ENCODE measurements at regions not wholly inside any gene's neighbourhood (a gene's known extent, or its start where the extent isn't known, plus 50 kb on each side); places are given as distances from the start of the nearest gene placed in this dataset.

- WGBS (ENCODE audit: insufficient coverage, low coverage, missing lambda C conversion rate), result 0% methylated on average over 1 of the region's 1 CpG
Observed at GRCh38 chr20:51204794-51205193, 181.9 kb upstream of the KCNG1 start.

GRCh38 chr20:51204051-51204715 lies 181.3 kb upstream of the KCNG1 start:
- H2AFZ ChIP-seq (ENCODE audit: low read depth, low read length), result no peak overlapping the region
- ATAC-seq, result no peak
- no peaks in the 10 kb centered on the region for H3K36me3 ChIP-seq (ENCODE audit: control insufficient read depth, insufficient read depth, low read length)
- ChIA-PET CTCF (ENCODE audit: low intra/inter-chr PET ratio) (no interaction called here), POLR2A (interaction anchor here (0.6 kb wide), 1 partner anchor 123 kb away, joined by 3 read pairs; no protein-coding TSS in a partner anchor)
- DNase-seq (ENCODE audit: extremely low read depth in 1 of 4, low spot score in 3 of 4), result no peak
- no peak overlapping the region for H3K27ac ChIP-seq (ENCODE audit: extremely low read depth, low read depth, low read length)
- no peak overlapping the region for H3K4me3 ChIP-seq
- FAIRE-seq, result no peak
- H3K9ac ChIP-seq (ENCODE audit: insufficient read depth in 1 of 2, low read depth in 2 of 2, low read length in 2 of 2), result no peak overlapping the region
- intact Hi-C loops (cut with micrococcal nuclease) (no loop called here), in situ Hi-C loops (cut with MboI) (no loop called here)
- no peaks in the 10 kb centered on the region for H3K79me2 ChIP-seq (ENCODE audit: control insufficient read depth, insufficient read depth, low read length)
- no peaks in the 10 kb centered on the region for H3K9me1 ChIP-seq (ENCODE audit: control insufficient read depth, insufficient read depth, low read length)
- H3K4me1 ChIP-seq (replicated peaks in 1 of 2; ENCODE audit: control insufficient read depth in 2 of 2, insufficient read depth in 2 of 2, low read length in 2 of 2), result no peaks in the 10 kb centered on the region
- H3K4me2 ChIP-seq (ENCODE audit: insufficient read depth, low read length), result no peak overlapping the region
- no TSS peak for BruUV-seq (replicated peaks)
- H3K27me3 ChIP-seq (ENCODE audit: control insufficient read depth in 2 of 2, insufficient read depth in 2 of 2, low read length in 2 of 2), result peaks cover 5 to 18% of the 10 kb centered on the region in 2 experiments; a peak in 3 of 5 replicates
- peak; percentile 44 for TF ChIP-seq RBM25 (IDR thresholded peaks at IDR 0.05; ENCODE audit: low read depth, low read length, severe bottlenecking)
- no peak for TF ChIP-seq STAT6 (CRISPR knock-in tag; IDR thresholded peaks at IDR 0.05)
- TF ChIP-seq ZFP36 (IDR thresholded peaks at IDR 0.05; ENCODE audit: low read depth, low read length, partially characterized antibody), result peak; percentile 67
- no peaks in the 10 kb centered on the region for H3K9me3 ChIP-seq (replicated peaks; ENCODE audit: control insufficient read depth, insufficient read depth, low read depth, low read length)
- H4K20me1 ChIP-seq (replicated peaks; ENCODE audit: control insufficient read depth, insufficient read depth, low read length), result no peaks in the 10 kb centered on the region; the same call in 1 of the 2 replicates
- WGBS (ENCODE audit: insufficient coverage, low coverage, missing lambda C conversion rate), result 0% methylated on average over 3 of the region's 3 CpGs

More at GRCh38 chr20:51204794-51205193, 181.9 kb upstream of the KCNG1 start:
- FAIRE-seq (no peak), ATAC-seq (no peak), DNase-seq (ENCODE audit: extremely low read depth in 1 of 4, low spot score in 3 of 4) (no peak)
- Histone ChIP-seq H3K4me3 (no peak overlapping the region), H3K9me3 (replicated peaks; ENCODE audit: control insufficient read depth, insufficient read depth, low read depth, low read length) (no peaks in the 10 kb centered on the region), H3K4me1 (replicated peaks in 1 of 2; ENCODE audit: control insufficient read depth in 2 of 2, insufficient read depth in 2 of 2, low read length in 2 of 2) (no peaks in the 10 kb centered on the region), H3K4me2 (ENCODE audit: insufficient read depth, low read length) (no peak overlapping the region), H3K27me3 (ENCODE audit: control insufficient read depth in 2 of 2, insufficient read depth in 2 of 2, low read length in 2 of 2) (peaks cover 5 to 18% of the 10 kb centered on the region in 2 experiments; a peak in 3 of 5 replicates), H4K20me1 (replicated peaks; ENCODE audit: control insufficient read depth, insufficient read depth, low read length) (no peaks in the 10 kb centered on the region; the same call in 1 of the 2 replicates), H2AFZ (ENCODE audit: low read depth, low read length) (no peak overlapping the region), H3K27ac (ENCODE audit: extremely low read depth, low read depth, low read length) (no peak overlapping the region), H3K36me3 (ENCODE audit: control insufficient read depth, insufficient read depth, low read length) (no peaks in the 10 kb centered on the region), H3K9me1 (ENCODE audit: control insufficient read depth, insufficient read depth, low read length) (no peaks in the 10 kb centered on the region), H3K79me2 (ENCODE audit: control insufficient read depth, insufficient read depth, low read length) (no peaks in the 10 kb centered on the region), H3K9ac (ENCODE audit: insufficient read depth in 1 of 2, low read depth in 2 of 2, low read length in 2 of 2) (no peak overlapping the region)
- ChIA-PET POLR2A (no interaction called here), CTCF (ENCODE audit: low intra/inter-chr PET ratio) (no interaction called here)
- in situ Hi-C loops (cut with MboI), result no loop called here
- BruUV-seq (replicated peaks), result no TSS peak
- intact Hi-C loops (cut with micrococcal nuclease), result no loop called here
- no peak for TF ChIP-seq ZZZ3 (IDR thresholded peaks at IDR 0.05)
- TF ChIP-seq ZNF263 (CRISPR knock-in tag; IDR thresholded peaks at IDR 0.05; ENCODE audit: borderline replicate concordance), result no peak

Data from K562 (cell line).